HG02885 (cell line): ENCODE measurements at regions not wholly inside any gene's neighbourhood (a gene's known extent, or its start where the extent isn't known, plus 50 kb on each side); places are given as distances from the start of the nearest gene placed in this dataset.
"Not testable (repeated sequence)": the region's sequence is repeated elsewhere in the genome, so short reads cannot be mapped to it uniquely, and the experiment has no call there.

Experiments
- ATAC-seq: cut with Tn5 transposase; IDR thresholded peaks from one replicate; pipeline ENCODE4 v1.9.1; 2021; ENCODE audit warnings: mild to moderate bottlenecking; ENCODE audit not compliant: unreplicated experiment, poor library complexity

DNA sequence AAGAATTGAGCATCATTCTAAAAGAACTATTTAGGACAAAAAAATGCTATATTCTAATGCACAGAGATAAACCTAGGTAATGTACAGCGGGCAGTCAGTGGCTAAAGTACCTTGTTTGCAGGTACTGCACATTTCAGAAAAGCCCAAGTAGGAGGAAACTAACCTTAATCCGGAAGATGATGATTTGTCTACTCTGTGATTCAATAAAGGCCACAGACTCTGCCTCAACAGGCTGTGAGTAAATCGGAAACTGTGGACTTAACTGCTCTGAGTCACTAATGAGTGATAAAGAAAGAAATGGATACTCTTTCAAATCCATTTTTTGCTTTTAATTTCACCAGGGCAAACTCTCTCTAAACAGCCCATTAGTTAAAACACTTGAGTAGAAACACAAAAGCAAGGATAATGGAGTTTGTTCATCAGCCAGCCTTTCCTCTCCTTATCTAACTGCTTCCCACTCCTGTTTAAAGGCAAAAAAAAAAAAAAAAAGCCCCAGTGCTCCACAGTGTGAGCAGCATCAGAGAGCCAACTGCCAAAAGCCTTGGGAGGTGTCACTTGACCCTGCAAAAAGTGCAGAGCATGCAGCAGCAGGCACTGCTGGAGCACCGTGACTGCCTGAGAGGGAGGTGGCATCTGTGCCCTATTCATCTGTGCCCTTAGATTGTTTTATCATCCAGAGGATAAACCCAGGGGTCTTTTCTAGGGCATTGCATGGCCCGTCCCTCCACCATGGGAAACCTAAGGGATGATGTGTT is 187.7 kb downstream of the SATB1 start:
- ATAC-seq = peak; percentile 93

DNA sequence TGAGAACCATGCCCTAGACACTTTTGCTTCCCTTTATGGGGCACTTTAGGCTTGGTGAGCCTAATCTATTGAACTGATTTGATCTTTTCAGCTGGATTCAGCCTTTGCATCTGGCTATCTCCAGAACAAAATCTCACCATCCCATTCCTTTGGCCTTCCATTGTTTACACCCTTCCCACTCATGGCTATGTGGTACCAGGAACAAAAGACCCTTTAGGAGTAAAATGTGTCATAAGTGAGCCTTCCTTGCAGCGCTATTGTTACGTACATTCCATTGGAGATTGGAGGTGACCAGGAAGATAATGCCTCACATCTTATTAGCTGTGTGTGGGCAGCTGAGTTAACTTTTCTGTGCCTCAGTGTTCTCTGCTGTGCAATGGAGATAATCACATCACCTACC is 188.4 kb downstream of the SATB1 start:
- ATAC-seq = no peak

DNA sequence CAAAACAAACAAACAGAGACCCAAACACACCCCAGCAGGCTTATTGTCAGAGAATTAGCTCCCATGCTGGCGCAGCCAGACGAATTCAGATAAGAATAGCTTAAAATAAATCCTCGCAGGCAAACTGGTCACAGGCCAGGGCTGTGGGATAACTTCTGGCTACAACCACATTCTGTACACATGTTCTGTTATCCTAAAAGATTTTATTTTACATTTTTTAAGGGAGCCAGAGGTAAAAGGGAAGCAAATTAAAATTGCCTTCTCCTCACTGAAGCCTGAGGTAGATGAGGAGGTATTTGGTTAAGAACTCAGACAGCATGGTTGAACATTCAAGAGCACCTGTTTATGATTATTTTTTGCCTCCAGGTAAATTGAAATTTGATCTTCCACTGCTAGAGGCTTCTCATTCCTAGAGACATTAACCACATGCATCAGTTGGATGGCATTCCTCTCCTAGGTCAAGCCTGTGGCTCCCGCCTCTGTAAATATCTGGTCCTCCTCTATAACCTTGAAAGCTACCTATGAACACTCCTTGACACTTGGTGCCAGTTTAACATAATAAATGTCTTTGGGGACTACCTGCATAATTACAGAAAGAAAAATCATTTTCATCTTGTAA is 190.3 kb downstream of the SATB1 start:
- ATAC-seq = no peak

DNA sequence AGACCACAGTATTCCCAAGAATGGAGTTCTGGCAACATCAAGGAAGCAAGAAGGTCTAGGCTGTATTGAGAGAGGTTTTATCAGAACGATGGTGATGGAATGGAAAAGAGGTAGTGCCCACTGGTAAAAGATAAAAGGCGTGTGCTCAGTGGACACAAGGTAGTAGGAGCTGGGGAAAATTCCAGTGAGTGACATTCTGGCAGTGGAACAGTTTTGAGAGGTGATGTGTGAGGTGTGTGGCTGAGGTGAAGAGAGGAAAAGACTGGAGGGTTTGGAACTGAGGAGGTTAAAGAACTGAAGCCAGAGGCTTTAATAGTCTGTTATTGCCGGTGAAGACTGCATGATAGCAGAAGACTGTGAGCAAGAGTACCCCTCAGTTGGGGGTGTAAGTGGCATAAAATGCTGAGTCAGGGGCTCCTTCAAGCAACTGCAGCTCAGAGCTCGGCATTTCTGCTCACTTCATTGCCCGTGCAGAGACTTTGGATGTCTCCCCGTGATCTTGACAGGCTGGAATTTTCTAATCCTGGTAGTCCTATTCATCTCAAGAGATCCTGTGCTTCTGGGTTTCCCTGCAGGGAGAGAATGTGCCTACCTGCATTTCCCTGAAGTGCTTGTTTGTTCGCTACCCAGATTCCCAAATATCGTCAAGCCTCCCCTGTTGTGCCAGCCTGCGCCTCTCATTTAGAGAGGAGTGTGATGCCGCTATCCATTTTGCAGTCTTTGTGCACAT is 191.0 kb downstream of the SATB1 start:
- ATAC-seq = no peak

DNA sequence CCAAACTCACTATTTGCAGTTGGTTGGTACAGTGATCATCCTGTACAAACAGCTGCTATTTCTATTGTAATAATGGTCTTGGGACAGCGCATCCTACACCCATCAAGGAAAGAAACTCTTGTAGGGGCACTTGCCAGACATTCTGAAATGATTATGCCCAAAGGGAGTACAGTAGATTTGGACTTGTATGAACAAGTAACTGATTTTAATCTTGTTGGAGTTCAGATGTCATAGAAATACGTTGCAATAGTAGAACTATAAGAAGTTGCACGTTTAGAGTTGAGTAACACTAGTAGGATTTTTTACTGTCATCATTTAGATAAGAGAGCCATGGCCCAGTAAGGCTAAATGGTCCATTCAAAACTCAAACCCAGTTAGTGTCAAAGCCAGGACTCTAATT is 192.8 kb downstream of the SATB1 start:
- no peak for ATAC-seq

DNA sequence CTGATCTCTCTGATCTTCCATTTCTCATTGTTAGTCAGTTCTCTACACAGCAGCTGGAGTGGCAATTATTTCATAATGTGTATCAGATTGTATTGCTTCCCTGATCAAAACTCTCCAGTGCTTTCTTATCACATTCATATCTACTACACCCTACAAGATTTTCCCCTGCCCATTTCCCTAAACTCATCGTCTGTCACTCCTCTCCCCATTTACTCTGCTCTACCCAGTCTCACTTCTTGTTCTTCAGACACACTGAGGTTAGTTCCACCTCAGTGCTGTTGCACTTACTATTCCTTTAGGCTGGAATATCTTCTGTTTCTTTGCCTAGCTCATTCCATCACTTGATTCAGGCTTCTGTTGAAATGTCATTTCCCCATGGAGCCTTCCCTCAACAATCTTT is 197.1 kb downstream of the SATB1 start:
- no peak for ATAC-seq

DNA sequence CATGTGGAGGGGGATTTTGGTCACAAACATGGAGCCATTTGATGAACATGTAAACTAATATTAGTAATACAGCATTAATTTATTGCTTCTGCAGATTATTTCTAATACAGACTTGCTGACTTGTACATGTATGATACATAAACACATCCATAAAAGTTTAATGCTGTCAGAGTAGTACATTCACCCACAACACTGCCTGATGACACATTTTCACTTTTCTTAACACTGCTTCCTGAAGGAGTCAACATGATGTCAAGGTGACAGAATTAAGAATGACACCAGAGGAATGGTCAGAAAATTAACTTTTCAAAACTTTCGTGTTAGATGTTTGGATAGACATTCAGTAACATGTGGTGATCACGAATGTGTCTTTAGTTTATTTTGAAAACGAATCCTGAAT is 199.4 kb downstream of the SATB1 start:
- no peak for ATAC-seq

DNA sequence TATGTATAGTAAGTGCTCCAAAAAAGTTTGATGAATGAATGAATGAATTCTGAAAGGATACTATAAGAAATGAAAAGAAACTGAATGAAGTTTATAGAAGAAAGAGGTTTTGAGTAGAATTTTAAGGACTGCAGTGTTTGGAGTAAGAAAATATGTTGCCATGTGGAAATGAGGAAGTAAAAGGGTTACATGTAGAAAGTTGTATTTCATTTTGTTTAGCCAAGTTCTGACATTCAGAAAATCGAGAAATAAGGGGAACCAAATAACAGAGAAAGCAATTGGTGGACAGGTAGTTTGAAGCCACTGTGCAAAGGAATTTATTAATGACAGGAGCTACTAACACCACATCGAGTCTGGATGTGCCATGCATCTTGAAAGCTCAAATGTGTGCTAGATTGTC is 200.7 kb downstream of the SATB1 start:
- ATAC-seq = no peak

DNA sequence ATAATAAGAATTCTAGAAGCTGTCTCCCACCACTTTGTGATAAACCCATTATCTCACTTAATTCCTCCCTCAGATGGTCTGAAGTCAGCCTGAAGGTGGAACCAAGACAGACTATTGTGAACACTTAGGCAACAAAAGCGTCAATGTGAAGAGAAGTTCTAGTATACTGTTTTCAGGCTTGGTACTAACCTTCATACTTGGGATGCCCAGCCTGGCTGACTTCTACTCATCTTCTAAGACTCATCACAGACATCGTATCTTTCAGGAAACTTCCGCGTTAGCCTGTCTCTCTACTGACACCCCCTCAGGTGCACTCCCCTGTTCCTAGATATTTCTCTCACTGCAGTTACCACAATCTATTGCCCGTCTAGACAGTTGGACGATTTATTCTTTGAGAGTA is 201.2 kb downstream of the SATB1 start:
- ATAC-seq = peak; percentile 37

DNA sequence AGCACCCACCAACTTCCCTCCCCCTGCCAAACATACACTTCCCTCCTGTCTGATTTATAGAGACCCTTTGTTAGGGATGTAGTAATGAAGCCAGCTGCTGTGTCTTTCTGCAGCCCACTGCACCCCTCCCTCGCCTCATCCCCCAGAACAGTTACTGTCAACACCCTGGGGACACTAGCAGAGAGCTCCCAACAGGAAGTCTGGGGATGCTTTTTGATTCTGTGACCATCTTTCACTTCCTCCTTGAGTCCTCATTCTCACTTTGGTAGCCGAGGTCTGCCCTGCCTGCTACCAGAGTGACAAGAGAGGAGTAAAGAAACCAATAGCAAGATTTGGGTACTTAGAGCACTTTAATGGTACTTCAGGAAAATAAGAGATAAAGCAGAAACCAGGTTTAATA is 201.6 kb downstream of the SATB1 start:
- peak; percentile 98 for ATAC-seq

DNA sequence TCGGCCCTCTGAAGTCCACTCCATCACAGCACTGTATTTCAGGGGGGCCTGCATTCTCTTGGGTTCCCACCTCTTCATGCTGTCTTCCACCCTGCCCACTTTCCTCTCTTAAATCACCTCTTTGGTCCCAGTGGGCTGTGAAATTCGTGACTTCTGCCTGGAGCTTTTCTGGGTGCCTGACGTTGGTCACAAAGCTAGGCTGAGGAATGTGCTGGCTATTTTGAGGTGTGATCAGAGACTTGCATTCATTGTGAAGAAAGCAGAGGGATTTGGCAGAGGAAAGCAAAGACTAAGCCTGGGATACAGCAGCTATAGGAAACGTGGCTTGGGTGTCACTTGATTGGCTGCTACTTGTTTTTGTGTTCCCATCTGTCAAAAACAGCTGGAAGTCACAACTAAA is 202.5 kb downstream of the SATB1 start:
- no peak for ATAC-seq

DNA sequence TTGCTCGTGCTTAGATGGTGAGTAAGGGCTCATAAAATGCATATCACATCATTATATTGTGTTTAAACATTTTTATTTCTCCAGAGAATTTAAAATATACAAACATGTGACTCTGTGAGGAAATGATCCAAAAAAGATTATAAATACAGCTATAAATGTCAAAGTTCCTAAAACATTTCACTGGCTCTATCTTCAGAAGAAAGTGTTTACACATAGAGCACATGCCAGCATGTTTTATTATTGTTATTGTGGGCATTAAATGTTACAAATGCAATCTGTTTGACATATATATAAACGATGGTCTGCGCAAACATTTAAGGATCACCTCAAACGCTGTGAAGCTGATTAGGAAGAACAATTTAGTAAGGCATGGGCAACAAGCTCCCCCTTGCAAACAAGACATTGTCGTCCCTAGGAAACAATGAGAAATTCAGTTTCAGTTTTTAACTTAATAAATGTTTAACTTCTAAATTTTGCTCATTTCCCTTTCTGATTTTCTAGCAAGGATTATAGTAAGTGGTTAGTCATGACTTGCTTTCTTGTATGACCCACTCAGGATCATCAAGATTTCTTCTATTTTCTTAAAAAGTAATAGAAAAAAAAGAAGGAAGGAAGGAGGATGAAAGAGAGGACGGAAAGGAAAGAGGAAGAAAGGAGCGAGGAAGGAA is 207.5 kb downstream of the SATB1 start:
- ATAC-seq = no peak

DNA sequence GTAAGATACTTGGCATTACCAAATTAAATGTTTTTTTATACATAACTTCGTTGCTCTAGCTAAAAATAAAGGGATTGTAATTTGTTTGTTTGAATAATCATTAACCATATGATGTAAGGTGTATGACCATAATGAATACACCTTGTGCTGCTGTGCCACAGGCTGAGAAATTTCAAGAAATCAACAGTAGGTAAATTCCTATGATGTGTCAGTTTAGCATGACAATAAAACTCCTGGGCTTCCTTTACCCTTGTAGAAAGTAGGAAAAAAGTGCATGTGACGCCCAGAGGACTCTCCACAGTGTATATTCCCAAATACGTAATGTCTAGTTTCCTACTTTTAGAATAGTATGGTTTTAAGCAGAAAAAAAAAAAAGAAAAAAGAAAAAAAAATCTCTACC is 208.1 kb downstream of the SATB1 start:
- ATAC-seq = no peak

DNA sequence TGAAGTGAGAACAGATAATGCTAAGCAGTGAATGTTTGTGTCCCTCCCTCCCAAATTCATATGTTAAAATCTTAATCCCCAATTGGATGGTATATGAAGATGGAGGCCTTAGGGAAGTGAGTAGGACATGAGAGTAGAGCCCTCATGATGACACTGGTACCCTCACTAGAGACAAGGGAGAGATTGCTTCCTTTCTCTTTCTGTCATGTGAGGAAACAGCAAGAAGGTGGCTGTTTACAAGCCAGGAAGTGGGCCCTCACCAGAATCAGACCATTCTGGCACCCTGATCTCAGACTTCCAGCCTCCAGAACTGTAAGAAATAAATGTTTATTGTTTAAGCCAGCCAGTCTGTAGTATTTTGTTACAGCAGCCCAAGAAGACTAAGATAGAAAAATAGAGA is 209.5 kb downstream of the SATB1 start:
- no peak for ATAC-seq

DNA sequence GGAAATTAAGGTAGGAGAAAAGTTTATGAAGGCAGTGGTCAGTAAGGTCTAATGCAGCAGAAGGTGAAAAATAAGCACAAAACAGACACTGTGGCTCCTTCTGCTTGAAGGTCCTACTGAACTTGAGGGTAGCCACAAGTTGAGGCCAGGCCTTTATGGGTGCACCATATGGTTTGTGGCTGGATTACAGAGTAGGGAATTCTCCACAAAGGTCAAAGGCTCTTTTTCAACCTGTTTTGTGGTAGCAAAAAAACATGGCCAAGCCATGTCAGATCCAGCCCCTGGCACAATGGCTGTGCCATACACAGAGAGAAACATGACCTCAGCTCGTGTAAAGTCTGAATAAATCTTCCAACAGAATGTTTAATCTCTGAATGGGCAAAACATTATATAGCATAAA is 214.0 kb downstream of the SATB1 start:
- no peak for ATAC-seq

DNA sequence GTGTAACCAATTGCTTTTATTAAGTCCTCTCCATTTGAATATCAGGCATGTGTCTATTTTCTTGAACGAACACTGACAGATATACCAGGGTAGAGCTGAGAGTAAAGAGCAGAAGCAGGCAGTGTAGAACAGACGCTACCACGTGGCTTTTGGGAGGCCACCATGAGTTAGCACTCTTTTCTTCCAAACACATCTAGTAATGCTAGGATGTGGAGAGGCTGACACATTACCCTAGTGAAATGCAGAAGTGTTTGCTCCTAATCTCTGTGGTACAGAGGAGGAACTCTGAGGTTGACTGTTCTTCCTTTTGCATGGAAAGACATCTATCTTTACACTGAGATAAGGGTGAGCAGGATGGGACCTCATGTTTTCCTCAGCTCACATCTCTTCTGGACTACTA is 216.3 kb downstream of the SATB1 start:
- no peak for ATAC-seq

DNA sequence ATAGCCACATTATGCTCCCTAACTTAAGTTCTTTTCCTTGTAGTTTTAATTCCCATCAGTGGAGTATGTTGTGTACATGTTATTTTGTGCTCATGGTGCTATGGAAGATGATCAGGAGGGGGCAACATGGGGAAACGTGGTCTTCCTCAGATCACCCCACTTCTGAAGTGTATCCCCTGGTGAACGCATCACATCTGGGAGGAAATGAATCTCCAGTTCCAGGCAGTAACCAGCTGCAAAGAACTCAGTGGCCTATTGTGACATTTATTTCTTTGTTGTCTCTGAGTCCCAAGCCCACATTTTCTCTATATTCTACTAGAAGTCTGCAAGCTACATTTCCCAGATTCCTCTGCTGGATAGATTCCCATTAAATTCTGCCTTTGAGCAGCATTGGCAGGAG is 217.0 kb downstream of the SATB1 start:
- ATAC-seq = no peak

DNA sequence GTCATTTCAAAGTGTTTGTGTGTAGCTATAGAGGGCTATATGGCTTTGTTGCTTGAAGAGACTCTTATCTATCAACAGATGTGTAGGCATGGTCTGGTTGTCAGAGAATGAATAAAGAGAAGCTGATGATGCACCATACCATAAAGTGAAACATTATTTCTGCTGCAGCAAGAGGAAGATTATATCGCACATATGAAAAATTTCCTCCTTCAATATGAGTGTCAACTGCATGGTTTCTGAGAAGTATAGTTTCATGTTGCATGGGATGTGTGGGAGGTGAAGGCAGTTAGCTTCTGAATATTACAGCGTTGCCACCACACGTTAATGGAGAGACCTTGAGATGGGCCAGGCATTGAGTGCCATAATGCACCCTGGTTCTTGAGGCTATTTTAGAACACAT is 217.9 kb downstream of the SATB1 start:
- no peak for ATAC-seq

DNA sequence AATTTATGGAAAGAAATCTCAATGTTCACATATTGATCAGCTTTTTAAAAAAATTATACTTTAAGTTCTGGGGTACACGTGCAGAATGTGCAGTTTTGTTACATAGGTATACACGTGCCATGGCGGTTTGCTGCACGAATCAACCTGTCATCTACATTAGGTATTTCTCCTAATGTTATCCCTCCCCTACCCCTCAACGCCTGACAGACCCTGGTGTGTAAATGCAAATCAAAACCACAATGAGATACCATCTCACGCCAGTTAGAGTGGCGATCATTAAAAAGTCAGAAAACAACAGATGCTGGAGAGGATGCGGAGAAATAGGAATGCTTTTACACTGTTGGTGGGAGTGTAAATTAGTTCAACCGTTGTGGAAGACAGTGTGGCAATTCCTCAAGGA is 219.4 kb downstream of the SATB1 start:
- ATAC-seq = not testable (repeated sequence)

DNA sequence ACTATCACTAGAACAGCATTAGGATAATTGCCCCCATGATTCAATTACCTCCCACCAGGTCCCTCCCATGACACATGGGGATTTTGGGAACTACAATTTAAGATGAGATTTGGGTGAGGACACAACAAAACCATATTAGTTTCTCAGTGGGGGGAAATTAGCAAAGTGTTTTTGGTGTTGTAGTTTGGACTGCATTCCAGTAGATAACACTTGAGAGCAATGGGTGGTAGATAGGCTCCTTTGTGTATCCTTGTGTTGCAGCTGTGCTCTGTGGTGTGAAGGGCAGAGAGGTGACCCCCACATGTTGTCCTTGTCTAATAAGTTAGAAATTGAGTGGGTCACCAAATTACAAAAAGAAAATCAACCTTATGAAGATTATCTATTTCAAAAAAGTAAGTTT is 223.8 kb downstream of the SATB1 start:
- no peak for ATAC-seq

DNA sequence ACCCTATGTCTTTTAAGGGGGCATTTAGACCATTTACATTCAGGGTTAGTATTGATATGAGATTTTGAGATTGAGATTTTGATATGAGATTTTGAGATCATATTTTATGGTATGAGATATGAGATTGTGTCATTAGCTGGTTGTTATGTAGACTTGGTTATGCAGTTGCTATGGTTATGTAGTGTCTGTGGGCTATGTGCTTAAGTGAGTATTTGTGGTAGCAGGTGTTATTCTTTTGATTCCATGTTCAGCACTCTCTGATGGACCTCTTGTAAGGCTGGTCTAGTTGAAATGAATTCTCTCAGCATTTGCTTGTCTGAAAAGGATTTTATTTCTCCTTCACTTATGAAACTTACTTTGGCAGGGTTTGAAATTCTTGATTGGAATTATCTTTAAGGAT is 225.4 kb downstream of the SATB1 start:
- ATAC-seq = no peak
